T-helper 9 cell (primary cell): ENCODE measurements at regions not wholly inside any gene's neighbourhood (a gene's known extent, or its start where the extent isn't known, plus 50 kb on each side); places are given as distances from the start of the nearest gene placed in this dataset.
A peak's percentile ranks its signal among the peaks of the same experiment; 100 is the strongest.
"Not testable (repeated sequence)": the region's sequence is repeated elsewhere in the genome, so short reads cannot be mapped to it uniquely, and the experiment has no call there.

Experiments used
- DNase-seq: peaks from one replicate; pipeline ENCODE4 v3.0.0-alpha.2; 2020

DNA sequence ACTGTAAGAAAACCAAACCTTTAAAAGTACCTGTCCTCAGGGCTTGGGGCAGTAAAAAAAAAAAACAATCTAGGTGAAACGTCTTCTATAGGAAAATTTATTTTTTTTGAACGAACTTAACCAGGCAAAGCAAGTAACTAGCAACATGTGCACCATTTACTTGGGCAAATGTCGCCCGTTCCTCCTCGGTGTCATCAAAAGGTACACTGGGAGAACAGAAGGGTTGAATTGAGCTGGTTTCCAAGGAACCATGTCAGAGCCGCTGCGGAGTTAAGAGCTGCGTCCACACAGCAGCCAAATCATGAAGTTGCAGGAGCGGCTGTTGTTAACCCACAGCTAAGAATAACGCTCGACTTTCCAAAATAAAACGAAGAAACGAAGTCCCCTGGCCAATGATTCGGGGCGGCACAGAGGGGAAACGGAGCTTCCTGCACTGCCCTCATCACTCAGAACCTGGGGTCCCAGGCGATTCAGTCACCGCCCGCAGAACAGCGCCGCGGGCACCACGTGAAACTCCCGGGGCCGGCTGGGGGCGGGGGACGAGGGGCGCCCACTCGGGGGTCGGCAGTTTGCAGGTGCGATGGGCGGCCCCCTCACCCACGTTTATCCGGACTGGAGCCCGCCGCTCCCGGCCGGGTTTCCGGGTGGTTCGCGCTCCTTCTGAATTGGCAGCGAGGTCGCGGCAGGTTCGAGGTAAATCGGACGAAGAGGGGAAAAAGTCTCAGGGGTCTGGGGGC is 53.6 kb upstream of the PLGLB1 start:
- DNase-seq, result peak; percentile 26

DNA sequence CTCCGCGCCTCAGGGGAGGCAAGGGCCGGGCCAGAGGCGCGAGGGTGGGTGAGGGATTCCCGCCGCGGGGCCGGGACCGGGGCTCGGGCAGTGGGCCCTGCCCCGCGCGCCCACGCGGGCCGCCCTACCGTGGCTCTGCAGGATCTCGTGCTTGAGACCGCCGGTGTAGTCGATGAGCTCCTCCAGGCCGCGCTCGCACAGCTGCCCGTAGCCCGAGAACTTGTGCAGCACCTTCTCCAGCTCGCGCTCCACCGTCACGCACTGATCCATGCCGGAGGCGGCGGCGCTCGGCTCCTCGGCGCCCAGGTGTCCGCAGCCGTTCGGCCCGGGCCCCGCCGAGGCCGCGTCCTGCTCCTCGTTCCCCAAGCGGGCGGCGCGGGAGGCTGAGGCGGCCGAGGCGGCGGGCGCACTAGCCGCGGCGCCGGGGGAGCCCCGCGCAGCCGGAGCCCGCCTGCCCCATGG is 54.2 kb upstream of the PLGLB1 start:
- peak; percentile 42 for DNase-seq

DNA sequence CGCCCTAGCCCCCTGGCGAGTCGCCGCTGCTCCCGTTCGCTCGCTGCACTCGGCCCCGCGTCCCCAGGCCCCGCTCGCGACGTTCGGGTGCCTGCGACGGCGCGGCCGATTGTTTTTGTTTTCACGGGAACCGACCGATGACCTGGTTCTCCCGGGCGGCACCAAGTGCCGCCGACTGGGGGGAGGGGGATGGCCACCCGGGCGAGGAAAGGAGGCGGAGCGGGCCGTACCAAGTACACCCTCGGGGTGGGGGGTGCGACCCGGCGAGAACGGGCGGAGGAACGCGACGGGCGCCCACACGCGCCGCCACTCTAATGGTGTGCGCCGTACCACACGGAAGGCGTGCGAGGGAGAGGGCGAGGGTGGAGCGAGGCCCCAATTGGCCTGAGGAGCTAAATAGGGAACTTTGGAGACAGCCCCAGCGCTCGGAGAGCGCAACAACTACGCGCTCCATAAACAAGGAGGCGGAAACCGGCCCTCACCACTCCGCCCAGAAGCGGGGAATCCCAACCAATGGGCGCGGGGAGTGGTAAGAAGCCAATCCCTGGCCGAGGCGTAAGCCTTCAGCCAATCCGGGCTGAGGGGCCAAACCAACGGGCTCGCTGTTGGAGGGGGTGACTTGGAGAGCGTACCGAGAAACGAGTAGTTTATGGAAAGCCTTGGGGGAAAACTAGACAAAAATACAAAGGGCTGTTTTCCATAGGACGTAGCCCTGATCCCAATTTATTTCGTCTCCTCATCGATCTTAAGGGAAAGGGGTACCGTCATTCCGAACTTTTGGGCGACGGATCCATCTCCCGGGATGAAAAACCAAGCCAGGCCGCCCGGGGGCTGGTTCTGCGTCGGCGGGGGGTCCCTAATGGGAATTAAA is 54.8 kb upstream of the PLGLB1 start:
- peak; percentile 87 for DNase-seq

DNA sequence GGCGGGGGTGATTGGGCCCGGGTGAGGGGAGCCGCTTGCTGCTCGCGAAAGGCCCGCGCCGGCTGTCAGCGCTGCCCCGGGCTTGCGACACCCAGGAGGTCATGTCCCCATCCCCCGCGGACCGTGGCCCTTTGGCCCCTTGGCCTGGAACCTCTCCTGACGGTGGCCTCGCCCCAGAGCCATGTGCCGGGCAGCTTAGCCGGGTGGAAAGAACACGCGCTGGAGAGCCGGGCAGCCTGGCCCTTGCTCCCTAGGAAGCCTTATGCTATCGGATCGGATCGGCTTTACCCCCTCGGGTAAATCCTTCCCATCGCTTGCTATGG is 55.4 kb upstream of the PLGLB1 start:
- DNase-seq, result not testable (repeated sequence)

DNA sequence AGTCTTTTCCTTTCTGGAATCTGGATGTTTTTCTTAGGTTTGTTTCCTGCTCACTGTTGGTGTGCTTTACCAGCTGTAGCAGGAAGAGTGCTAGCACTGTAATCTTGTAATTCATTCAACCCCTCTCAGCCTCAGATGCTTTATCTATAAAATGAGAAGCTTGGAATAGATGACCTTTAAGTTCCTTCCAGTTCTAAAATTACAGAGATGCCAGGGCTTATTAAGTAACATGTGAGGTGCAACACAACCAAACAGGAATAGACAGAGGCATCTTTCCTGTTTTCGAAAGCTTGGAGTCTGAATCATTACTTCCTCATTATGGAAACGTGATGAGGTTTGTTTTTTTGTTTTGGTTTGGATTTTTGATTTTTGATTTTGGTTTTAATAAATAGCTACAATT is 60.1 kb upstream of the PLGLB1 start:
- DNase-seq, result not testable (repeated sequence)

DNA sequence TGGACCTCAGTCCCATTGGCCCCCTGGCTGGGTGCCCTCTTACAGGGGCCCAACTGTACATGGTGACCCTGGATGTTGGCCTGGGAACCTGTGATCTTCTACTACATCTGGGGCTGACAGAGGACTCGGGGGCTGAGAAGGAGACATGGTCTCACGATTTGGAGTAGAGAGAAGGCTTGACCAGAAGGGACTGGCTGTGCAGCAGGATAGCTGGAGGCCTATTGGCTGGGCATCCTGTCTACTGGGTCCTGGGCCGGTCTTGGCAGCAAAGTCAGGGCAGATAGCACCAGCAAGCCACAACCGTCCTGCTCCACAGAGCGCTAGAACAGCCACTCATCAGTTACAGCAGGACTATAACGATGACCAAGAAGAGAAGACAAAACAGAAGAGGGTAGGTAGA is 66.4 kb upstream of the PLGLB1 start:
- DNase-seq, result not testable (repeated sequence)

DNA sequence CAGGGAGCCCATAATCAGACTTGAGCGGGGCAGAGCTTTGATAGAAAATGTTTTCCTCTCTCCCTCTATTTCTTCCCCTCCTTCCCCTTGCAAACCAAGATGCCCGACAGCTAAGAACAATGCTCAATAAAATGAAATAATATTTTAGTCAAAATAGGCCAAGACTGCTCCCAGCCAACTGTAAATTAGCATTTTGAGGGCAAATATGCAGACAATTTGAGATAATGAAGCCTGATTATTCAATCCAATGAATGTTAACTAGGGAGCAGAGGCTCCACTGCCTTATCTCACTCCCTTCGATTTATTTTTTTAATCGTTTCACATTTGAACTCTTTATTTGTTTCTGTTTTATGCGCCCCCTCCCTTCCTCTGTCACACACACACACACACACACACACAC is 67.8 kb upstream of the PLGLB1 start:
- DNase-seq, result not testable (repeated sequence)

DNA sequence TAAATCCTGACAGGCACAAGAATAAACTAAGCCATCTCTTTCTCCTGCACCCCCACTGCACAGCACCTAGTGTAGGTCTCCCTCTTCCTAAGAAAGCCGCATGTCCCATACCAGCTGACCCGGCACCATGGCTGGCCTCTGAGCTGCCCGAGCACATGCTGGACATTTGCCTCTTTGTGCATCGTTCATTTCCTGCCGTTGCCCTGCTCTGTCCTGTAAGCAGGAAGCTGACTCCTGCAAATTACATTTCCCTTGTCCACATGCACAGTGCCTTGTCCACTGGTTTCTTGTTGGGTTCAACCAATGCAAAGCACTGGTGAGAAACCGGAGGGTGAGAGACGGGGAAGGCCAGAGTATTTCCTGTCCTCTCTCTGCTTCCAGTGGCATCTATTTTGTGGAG is 71.6 kb upstream of the PLGLB1 start:
- not testable (repeated sequence) for DNase-seq

DNA sequence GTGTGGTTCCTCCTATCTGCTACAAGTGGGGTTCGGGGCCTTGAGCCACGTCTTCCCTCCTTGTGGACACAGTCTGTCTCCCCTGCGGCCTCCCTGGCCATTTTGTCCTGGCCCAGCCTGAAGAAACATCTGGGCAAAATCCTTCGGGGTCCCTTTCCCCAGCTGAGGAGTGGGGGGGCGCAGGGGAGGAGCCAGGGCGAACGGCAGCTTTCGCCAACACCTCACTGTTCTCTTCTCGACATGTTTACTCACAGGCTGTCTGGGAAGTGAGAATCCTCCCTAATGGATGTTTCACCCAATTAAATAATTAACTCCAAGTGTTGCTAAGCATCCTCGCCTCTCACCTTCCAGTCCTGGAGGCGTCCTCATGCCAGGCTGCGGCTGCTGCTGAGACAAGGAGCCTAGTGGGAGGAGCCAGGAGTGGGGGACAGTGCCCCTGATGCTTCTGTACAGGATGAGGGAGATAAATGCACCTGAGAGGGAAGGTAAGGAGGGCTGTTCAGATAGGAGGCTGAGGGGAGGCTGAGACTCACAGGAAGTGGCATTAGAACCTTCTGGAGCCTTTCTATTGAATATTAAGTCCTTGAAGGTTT is 72.4 kb upstream of the PLGLB1 start:
- not testable (repeated sequence) for DNase-seq

DNA sequence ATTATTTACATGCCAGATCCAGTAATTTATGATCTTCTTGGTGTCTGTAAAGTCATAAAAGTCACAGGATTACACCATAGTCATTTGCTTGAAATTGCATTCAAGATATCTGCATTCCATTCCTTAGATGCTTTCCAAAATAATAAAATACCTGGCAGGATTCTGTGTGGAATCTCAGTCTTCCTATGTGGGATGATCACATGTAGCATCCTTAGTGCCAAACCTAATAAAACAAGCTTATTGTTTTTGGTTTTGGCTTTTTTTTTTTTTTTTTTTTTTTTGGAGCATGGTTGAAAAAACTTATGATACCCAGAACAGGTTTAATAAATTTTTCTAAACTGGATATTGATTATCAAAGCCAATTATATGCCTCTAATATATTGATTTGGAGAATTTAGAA is 74.2 kb upstream of the PLGLB1 start:
- not testable (repeated sequence) for DNase-seq

DNA sequence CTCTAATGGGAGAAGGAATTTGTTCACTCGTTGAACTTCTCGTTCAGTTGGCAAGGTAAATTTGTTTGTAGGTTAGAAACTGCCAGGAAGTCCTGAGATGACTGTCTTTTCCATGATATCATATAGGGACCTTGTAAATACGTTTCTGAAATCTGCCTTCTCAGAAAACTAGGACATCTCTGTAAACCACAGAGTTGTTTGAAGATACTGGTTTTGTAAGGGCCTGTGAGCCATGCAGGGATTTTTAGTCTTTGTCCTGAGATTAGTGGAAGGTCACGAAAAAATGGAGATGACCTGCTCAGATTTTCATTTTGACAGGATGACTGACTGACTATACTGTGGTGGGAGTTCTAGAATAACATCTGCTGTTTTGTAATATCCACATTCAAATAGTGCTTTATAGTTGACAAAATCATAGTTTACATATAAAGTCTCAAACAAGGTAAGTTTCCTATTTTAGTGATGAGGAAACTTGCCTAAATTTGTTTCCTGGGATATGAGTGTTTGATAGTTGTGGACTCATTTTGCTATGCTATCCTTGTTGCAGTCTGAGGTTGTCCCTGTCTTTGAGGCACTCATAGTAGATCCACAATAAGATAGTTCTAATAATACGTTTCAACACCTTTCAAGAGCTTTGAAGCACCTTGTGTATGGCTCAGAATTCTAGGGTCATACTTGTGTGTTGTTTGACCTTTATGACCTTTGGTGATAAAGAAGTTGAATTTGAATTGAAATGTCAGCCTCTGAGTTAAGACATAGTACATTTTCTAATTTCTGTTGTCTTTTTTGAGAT is 107.3 kb upstream of the PLGLB1 start:
- not testable (repeated sequence) for DNase-seq

DNA sequence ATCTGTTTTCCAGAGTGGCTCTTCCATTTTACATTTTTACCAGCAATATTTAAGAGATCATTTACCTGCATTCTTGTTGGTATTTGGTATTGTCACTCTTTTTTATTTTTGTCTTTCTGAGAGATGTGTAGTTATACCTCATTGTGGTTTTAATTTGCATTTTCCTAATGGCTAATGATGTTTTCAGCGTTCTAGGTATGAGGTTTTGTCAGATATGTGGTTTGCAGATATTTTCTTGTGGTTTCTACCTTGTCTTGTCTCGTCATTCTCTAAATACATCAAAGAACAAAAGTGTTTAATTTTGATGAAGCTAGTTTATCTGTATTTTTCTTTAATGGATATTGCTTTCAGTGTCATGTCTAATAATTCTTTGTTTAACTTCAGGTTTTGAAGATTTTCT is 110.9 kb upstream of the PLGLB1 start:
- DNase-seq, result not testable (repeated sequence)

DNA sequence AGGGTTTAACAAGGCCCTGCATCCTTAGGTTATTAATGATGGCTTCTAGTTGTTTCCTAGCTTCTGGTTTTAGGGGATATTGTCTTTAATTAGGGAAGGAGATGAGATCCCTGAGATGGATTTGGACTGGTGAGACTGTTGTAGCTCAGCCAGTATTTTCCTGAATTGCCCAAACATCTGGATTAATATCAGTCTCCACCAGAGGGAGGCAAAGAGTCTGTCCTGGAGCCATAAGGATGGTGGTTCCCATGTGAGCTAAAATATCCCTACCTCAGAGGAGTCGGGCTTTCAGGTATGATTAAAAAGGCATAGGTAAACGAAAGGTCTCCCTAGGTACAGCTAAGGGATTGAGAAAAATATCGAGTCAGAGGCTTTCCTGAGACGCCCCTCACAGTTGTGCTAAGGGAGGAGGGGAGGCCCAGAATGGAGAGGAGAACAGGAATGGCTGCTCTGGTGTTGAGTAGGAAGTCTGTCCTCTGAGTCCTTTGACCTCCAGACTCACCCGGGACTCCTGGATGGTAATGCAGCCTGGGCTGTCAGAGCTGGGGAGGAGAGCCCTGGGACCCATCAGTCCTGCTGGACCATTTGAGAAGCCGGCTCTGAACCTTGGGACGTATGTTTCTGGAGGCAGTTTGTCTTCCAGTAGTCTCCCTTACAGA is 130.3 kb upstream of the PLGLB1 start:
- not testable (repeated sequence) for DNase-seq

DNA sequence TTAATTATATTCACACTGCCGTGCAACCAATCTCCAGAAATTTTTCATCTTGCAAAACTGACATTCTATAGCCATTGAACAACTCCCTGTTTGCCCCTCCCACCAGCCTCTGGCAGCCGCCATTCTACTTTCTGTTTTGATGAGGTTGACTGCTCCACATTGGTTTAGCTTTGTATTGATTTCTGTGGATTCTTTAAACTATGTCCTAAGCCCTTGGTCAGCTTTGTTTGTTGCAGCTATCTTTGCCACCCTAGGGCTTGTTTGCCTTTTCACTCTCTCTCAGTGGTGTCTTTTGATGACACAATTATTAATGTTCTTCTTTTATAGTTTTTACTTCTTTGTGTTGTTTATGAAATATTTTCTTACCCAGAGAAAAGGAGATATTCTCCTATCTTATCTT is 152.8 kb upstream of the PLGLB1 start:
- DNase-seq, result not testable (repeated sequence)

DNA sequence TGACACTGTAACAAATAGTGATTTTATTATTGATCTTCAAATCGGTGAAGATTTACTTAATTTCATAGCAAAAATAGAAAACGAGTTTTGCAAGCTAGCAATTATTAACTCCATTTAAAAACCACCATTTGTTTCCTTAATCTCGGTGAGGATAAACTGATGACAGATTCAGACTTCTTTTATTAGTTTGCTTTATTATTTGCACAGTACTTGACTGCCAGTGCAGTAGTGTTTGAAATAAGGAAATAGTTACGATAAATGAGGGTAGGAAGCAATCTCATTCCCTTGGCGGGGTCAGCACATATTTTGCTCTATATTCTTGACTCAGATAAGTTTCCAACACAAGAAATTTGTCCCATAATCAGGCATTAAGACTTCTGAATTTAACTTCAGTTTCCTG is 161.7 kb upstream of the PLGLB1 start:
- DNase-seq, result not testable (repeated sequence)

DNA sequence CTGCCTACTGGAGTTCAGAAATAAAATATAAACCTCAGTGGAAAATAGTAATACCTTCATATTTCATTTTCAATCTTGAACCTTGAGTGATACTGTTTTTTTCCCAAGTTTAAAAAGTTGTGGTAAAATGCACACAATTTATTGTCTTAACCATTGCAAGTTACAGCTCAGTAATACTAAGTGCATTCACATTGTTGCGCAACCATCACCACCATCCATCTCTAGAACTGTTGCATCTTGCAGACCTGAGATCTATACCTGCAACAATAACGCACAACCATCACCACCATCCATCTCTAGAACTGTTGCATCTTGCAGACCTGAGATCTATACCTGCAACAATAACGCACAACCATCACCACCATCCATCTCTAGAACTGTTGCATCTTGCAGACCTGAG is 162.6 kb upstream of the PLGLB1 start:
- DNase-seq, result not testable (repeated sequence)

DNA sequence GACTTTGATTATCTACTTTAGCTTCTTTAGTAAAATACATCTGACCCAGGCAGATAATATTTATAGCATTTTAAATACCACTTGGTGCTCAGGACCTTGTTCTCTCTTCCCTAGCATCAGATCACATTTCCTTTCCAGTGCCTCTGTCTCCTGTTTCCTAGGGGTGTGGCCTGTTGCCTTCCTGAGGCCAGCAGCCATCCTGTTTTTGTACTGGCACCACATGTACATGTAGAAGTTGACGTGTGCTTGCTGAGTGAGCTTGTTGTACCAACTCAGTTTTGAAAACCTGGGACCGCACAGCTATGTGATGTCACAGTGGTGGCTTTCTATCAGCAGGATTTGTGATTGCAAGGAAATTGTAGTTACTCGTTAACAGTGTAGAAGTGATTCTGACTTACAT is 167.6 kb upstream of the PLGLB1 start:
- DNase-seq, result not testable (repeated sequence)

DNA sequence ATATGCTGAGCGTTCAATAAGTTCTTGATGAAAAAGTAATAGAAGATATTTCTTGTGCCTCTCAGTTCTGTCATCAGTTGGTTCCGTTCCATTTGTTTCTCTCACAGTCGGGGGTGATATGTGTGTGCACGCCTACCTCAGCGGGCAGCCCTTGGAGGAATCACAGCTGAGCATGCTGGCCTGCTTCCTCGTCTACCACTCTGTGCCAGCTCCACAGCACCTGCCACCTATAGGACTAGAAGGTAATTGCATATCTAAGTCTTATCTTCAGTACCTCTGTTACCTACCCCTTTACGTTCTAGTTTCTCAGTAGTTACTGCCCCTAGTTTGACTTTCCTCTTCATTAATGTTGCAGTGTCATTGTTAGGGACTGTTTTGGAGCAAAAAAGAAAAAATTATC is 171.7 kb upstream of the PLGLB1 start:
- not testable (repeated sequence) for DNase-seq

DNA sequence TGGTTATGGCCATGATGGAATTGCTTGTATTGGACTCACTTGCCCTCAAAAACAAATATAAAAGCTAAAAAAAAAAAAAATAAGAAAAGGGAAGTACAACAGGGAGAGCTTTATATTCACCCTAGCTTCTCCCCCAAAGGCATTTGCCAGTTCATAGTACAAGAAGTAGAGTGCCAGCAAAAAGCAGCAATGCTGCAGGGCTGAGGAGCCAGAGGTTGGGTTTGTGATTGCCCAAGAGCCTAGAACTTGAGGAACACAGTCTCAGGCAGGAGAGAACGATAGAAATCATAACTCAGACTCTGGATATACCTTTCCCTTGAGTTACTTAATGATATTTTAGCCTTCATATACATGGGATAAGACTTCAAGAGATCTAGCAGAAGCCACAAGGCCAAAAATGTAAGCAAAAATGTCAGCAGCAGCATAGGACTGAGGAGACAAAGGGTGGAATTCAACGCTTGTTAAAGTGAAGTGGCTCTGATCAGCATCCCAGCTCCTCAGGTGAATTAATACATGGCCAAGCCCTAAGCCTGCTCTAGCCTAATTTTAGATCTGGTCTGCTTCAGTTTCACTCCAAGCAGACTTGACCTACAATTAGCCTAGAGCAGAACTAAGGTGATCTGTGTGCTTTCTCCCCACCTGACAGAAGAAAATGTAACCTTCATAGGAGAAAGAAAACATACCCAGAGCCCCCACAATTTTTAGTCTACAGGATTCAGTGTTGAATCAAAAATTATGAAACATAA is 172.8 kb upstream of the PLGLB1 start:
- DNase-seq, result not testable (repeated sequence)

DNA sequence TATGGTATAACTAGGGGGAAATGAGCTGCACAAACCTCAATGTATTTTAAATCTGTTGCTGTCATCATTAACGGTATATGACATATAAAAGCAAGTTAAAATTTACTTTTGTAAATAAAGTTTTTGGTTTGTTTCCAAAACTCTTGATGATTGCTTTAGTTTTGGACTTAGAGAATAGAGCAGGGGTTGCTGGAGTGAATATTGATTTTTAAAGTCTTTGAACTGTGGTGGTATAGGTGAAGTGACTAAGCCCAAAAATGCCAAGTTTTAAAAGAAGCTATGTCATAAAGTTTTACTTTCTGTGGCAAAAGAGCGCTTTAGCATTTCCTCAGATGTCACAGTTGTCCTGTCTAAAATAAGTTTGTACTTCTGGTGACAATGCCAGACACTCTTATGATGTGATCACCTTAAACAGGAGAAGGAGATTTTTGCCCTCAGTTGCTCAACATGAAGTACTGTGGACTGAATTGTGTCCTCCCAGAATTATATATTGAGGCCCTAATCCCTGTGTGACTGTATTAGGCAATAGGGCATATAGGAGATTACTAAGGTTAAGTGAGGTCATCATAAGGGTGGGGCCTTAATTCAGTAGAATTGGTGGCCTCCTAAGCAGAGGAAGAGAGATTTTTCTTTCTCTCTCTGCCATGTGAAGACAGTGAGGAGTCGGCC is 175.2 kb upstream of the PLGLB1 start:
- not testable (repeated sequence) for DNase-seq

DNA sequence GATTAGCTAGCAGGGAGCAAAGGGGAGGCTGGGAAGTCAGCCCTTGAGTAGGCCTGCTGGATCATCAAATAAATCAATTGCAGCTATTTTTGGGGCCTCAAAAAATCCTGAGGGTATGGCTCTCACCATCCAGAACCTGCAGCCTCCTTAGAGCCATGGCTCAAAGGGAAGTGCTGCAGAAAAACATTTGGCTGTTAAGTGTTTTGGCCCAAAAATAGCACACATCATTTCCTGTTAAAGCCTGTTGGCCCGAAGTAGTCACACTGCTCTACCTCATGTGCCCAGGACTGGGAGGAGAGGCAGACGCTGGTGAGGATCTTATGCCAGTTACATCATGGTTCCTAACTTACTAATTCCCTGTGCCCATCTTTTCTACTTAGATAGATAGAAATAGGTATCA is 176.8 kb upstream of the PLGLB1 start:
- DNase-seq, result not testable (repeated sequence)
